GM18505 (cell line): ENCODE measurements at regions not wholly inside any gene's neighbourhood (a gene's known extent, or its start where the extent isn't known, plus 50 kb on each side); places are given as distances from the start of the nearest gene placed in this dataset.

ENCODE experiments used
- ATAC-seq: cut with Tn5 transposase; IDR thresholded peaks from one replicate; pipeline ENCODE4 v1.9.1; 2021; ENCODE audit not compliant: unreplicated experiment
- POLR2A ChIP-seq: IDR thresholded peaks from 4 replicates; pipeline ENCODE4 v1.6.1; 2011; ENCODE audit warnings: borderline replicate concordance; ENCODE audit not compliant: insufficient read depth, insufficient read length; ENCODE audit errors: extremely low read depth

GRCh38 chr20:7828437-7828836, 111.8 kb downstream of the HAO1 start:
- TF ChIP-seq POLR2A = no peak
- no peak for ATAC-seq

- ATAC-seq = no peak
- TF ChIP-seq POLR2A = no peak
Measured at GRCh38 chr20:7829031-7829430, 111.2 kb downstream of the HAO1 start.

- no peak for TF ChIP-seq POLR2A
- ATAC-seq = no peak
Measured at GRCh38 chr20:7829776-7830175, 110.5 kb downstream of the HAO1 start.
